Bronchial epithelial cell (primary cell): ENCODE measurements at regions not wholly inside any gene's neighbourhood (a gene's known extent, or its start where the extent isn't known, plus 50 kb on each side); places are given as distances from the start of the nearest gene placed in this dataset.

Experiments
- DNase-seq: peaks from one replicate; pipeline ENCODE4 v3.0.0-alpha.2; 2010; ENCODE audit warnings: low read depth
- FAIRE-seq: peaks from 2 replicates; lab custom pipeline; 2011; peaks lifted over from hg19 to GRCh38; lab: Jason Lieb, UNC
- H3K27me3 ChIP-seq: 2 replicates; pipeline ENCODE4 v1.5.1; 2011; ENCODE audit warnings: low read length; ENCODE audit not compliant: control insufficient read depth, insufficient read depth
- H3K36me3 ChIP-seq: 2 replicates; pipeline ENCODE4 v1.5.1; 2011; ENCODE audit warnings: low read length; ENCODE audit not compliant: control insufficient read depth, insufficient read depth
- H3K4me3 ChIP-seq: 2 replicates; pipeline ENCODE4 v1.5.1; 2011; ENCODE audit warnings: mild to moderate bottlenecking, low read depth, low read length, control low read depth
- TF ChIP-seq, protein P1 (sequence below): IDR thresholded peaks from 2 replicates; pipeline ENCODE4 v1.5.1; 2011; ENCODE audit warnings: mild to moderate bottlenecking, moderate library complexity, low read length, control low read depth, inconsistent platforms; ENCODE audit not compliant: insufficient read depth, severe bottlenecking

DNA sequence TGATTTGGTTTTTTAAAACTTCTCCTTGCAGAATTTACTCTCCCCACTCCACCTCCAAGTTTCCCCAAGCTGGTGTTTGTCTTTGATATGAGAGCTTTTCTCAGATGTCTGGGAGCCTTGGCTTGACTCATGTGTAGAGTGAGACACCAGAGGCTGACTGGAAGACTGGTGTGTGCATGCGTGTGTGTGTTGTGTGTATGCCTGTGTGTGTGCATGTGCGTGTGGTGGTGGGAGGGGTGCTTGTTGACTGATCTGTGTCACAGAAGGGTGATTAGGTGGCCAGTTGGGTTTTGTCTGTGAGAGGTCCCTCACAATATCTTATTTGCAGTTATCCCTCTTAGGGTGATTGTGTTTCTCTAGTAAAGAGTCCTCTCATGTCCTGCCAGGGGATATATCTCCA is 50.5 kb upstream of the HPCAL1 start:
- no peak for DNase-seq
- Histone ChIP-seq H3K36me3 (no peaks in the 10 kb centered on the region), H3K27me3 (peaks cover 3% of the 10 kb centered on the region), H3K4me3 (no peak overlapping the region)
- FAIRE-seq = no peak
- TF ChIP-seq, protein P1, sequence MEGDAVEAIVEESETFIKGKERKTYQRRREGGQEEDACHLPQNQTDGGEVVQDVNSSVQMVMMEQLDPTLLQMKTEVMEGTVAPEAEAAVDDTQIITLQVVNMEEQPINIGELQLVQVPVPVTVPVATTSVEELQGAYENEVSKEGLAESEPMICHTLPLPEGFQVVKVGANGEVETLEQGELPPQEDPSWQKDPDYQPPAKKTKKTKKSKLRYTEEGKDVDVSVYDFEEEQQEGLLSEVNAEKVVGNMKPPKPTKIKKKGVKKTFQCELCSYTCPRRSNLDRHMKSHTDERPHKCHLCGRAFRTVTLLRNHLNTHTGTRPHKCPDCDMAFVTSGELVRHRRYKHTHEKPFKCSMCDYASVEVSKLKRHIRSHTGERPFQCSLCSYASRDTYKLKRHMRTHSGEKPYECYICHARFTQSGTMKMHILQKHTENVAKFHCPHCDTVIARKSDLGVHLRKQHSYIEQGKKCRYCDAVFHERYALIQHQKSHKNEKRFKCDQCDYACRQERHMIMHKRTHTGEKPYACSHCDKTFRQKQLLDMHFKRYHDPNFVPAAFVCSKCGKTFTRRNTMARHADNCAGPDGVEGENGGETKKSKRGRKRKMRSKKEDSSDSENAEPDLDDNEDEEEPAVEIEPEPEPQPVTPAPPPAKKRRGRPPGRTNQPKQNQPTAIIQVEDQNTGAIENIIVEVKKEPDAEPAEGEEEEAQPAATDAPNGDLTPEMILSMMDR = no peak

DNA sequence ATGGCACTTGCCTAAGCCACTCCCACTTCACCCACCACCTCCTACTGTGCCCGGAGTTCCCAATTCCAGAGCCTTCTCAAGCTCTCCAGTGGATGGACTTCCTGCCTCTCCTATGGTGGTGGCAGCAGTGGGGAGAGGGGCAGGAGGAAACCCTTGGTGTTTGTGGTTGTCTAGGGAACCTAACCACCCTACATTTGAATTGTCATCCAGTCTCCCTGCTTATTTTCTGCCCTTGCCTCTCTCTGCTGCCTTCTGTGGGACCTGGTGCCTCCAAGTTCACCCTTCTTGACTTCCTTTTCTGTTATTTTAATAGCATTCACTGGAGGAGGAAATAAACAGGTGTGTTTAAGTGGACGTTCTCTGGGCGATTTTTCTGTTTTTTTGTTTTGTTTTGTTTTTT is 50.0 kb upstream of the HPCAL1 start:
- peaks cover 3% of the 10 kb centered on the region for H3K27me3 ChIP-seq
- TF ChIP-seq, protein P1 = no peak
- no peak for DNase-seq
- no peak for FAIRE-seq
- H3K36me3 ChIP-seq = no peaks in the 10 kb centered on the region
- H3K4me3 ChIP-seq = no peak overlapping the region
